GM12878 (cell line): ENCODE measurements at regions not wholly inside any gene's neighbourhood (a gene's known extent, or its start where the extent isn't known, plus 50 kb on each side); places are given as distances from the start of the nearest gene placed in this dataset.

Experiments used
- CHD2 ChIP-seq: IDR thresholded peaks from 2 replicates; pipeline ENCODE4 v1.6.1; 2011; ENCODE audit warnings: low read depth, low read length, improper control_type of control experiment, borderline replicate concordance
- EP300 ChIP-seq, 2 experiments: fragments of 150-350 bp in 1 of 2; IDR thresholded peaks; 2 replicates each; pipeline ENCODE4 v1.6.1; 2011 to 2012; ENCODE audit warnings: low read depth in 2 of 2, low read length in 2 of 2, borderline replicate concordance in 1 of 2, improper control_type of control experiment in 1 of 2, inconsistent platforms in 1 of 2; ENCODE audit not compliant: control insufficient read depth in 1 of 2
- FOXM1 ChIP-seq: IDR thresholded peaks from 2 replicates; pipeline ENCODE4 v1.6.1; 2012; ENCODE audit warnings: low read depth, mild to moderate bottlenecking, inconsistent platforms, low read length, moderate library complexity
- IRF3 ChIP-seq: fragments of 450-650 bp; IDR thresholded peaks from 2 replicates; pipeline ENCODE4 v1.6.1; 2014; ENCODE audit warnings: mild to moderate bottlenecking
- JUNB ChIP-seq: IDR thresholded peaks from 2 replicates; pipeline ENCODE4 v1.6.1; 2016; ENCODE audit warnings: antibody characterized with exemption, mild to moderate bottlenecking
- MLLT1 ChIP-seq: fragments of 450-650 bp; IDR thresholded peaks from 2 replicates; pipeline ENCODE4 v1.6.1; 2016; ENCODE audit warnings: mild to moderate bottlenecking
- NFIC ChIP-seq: IDR thresholded peaks from 2 replicates; pipeline ENCODE4 v1.6.1; 2012; ENCODE audit warnings: low read depth, mild to moderate bottlenecking, inconsistent platforms, low read length, moderate library complexity
- POLR2A ChIP-seq: IDR thresholded peaks from 2 replicates; pipeline ENCODE4 v1.6.1; 2011; ENCODE audit warnings: low read depth, mild to moderate bottlenecking, low read length
- POLR2AphosphoS5 ChIP-seq: IDR thresholded peaks from 2 replicates; pipeline ENCODE4 v1.6.1; 2011; ENCODE audit warnings: mild to moderate bottlenecking, low read length, inconsistent platforms
- REST ChIP-seq: IDR thresholded peaks from 2 replicates; pipeline ENCODE4 v1.6.1; 2012; ENCODE audit warnings: mild to moderate bottlenecking, low read depth, low read length
- SMAD5 ChIP-seq: IDR thresholded peaks from 2 replicates; pipeline ENCODE4 v1.6.1; 2016; ENCODE audit warnings: antibody characterized with exemption, low read depth
- TARDBP ChIP-seq: IDR thresholded peaks from 2 replicates; pipeline ENCODE4 v1.6.1; 2016; ENCODE audit warnings: borderline replicate concordance

GRCh38 chr11:91173701-91174100 lies 950.9 kb upstream of the CHORDC1 start:
- TF ChIP-seq TARDBP (no peak), SMAD5 (no peak), JUNB (no peak), REST (no peak), MLLT1 (no peak), POLR2A (no peak), IRF3 (no peak), POLR2AphosphoS5 (no peak), CHD2 (no peak), FOXM1 (no peak), EP300 (IDR thresholded peaks at IDR 0.05; ENCODE audit: borderline replicate concordance in 1 of 2, control insufficient read depth in 1 of 2, low read depth in 2 of 2, low read length in 2 of 2) (no peak), NFIC (no peak)
